Caco-2 (cell line): ENCODE measurements at regions not wholly inside any gene's neighbourhood (a gene's known extent, or its start where the extent isn't known, plus 50 kb on each side); places are given as distances from the start of the nearest gene placed in this dataset. TPM values are rescaled to one million over a fixed set of nuclear protein-coding genes. Genes with fewer than 3 reads are reported as not detected.

ENCODE experiments used
- BruUV-seq: library from RNA; stranded (reverse); fragments of 400-500 nt; replicated peaks from 2 replicates; lab custom pipeline; 2021; lab: Mats Ljungman, UMichigan
- CTCF ChIA-PET: fragments of 300-600 bp; sonication (Branson Sonifier 250); formaldehyde crosslinking; loops from one replicate; lab custom pipeline; 2022; ENCODE audit warnings: antibody characterized with exemption; lab: Charles Lee
- POLR2A ChIA-PET: fragments of 300-600 bp; sonication (Branson Sonifier 250); formaldehyde crosslinking; loops from one replicate; lab custom pipeline; 2022; ENCODE audit warnings: antibody characterized with exemption; lab: Charles Lee
- DNase-seq, 2 experiments: peaks; one replicate each; pipeline versions ENCODE4 v3.0.0 to v3.0.0-alpha.2; 2020 to 2022
- H3K27me3 ChIP-seq: replicated peaks from 2 replicates; pipeline ENCODE4 v1.6.0; 2011; ENCODE audit warnings: low read length; ENCODE audit not compliant: control insufficient read depth, insufficient read depth
- H3K36me3 ChIP-seq: 2 replicates; pipeline ENCODE4 v1.5.1; 2011; ENCODE audit warnings: low read length; ENCODE audit not compliant: control insufficient read depth, insufficient read depth
- H3K4me1 ChIP-seq: fragments of 250-450 bp; sonication (Bioruptor Pico); 2 replicates; pipeline ENCODE4 v1.5.1; 2020; ENCODE audit warnings: mild to moderate bottlenecking
- H3K4me3 ChIP-seq: 2 replicates; pipeline ENCODE4 v1.5.1; 2011; ENCODE audit warnings: low read depth, mild to moderate bottlenecking, control low read depth, low read length
- H3K9me3 ChIP-seq: fragments of 250-450 bp; sonication (Bioruptor Pico); 2 replicates; pipeline ENCODE4 v1.5.1; 2020; ENCODE audit warnings: mild to moderate bottlenecking, moderate library complexity
- H3K27ac Mint-ChIP-seq: one replicate; pipeline ENCODE4 v1.8.0; 2022; ENCODE audit warnings: mixed read lengths; ENCODE audit not compliant: unreplicated experiment
- H3K27me3 Mint-ChIP-seq: one replicate; pipeline ENCODE4 v1.8.0; 2022; ENCODE audit warnings: mixed read lengths; ENCODE audit not compliant: insufficient read depth, unreplicated experiment
- H3K36me3 Mint-ChIP-seq: one replicate; pipeline ENCODE4 v1.8.0; 2022; ENCODE audit warnings: mild to moderate bottlenecking, mixed read lengths; ENCODE audit not compliant: insufficient read depth, unreplicated experiment
- H3K4me1 Mint-ChIP-seq: one replicate; pipeline ENCODE4 v1.8.0; 2022; ENCODE audit warnings: low read depth, mixed read lengths; ENCODE audit not compliant: unreplicated experiment
- H3K4me3 Mint-ChIP-seq: one replicate; pipeline ENCODE4 v1.8.0; 2022; ENCODE audit warnings: mild to moderate bottlenecking, moderate library complexity, mixed read lengths; ENCODE audit not compliant: unreplicated experiment
- H3K9me3 Mint-ChIP-seq: one replicate; pipeline ENCODE4 v1.8.0; 2022; ENCODE audit warnings: mixed read lengths; ENCODE audit not compliant: unreplicated experiment
- intact Hi-C: fragments of 100-400 bp; cut with micrococcal nuclease; formaldehyde crosslinking; loops from one replicate; pipeline ENCODE4 v1.10.0; 2022; ENCODE audit not compliant: unreplicated experiment
- microRNA-seq: library from miRNA; unstranded; fragments of <30 nt; microRNA quantifications from one replicate; pipeline ENCODE4 v1.2.0, GENCODE V29; 2022
- TF ChIP-seq, protein P1 (sequence below), 2 experiments: fragments of 200-600 bp in 1 of 2; IDR thresholded peaks; 1 replicate in 1 of 2; 2 replicates in 1 of 2; pipeline versions ENCODE4 v1.5.1 to v1.8.0; 2011 to 2022; ENCODE audit warnings: antibody characterized with exemption in 1 of 2, control low read depth in 1 of 2, inconsistent platforms in 1 of 2, low read depth in 1 of 2, low read length in 1 of 2, mild to moderate bottlenecking in 1 of 2, moderate library complexity in 1 of 2; ENCODE audit not compliant: insufficient read depth in 1 of 2, severe bottlenecking in 1 of 2, unreplicated experiment in 1 of 2

DNA sequence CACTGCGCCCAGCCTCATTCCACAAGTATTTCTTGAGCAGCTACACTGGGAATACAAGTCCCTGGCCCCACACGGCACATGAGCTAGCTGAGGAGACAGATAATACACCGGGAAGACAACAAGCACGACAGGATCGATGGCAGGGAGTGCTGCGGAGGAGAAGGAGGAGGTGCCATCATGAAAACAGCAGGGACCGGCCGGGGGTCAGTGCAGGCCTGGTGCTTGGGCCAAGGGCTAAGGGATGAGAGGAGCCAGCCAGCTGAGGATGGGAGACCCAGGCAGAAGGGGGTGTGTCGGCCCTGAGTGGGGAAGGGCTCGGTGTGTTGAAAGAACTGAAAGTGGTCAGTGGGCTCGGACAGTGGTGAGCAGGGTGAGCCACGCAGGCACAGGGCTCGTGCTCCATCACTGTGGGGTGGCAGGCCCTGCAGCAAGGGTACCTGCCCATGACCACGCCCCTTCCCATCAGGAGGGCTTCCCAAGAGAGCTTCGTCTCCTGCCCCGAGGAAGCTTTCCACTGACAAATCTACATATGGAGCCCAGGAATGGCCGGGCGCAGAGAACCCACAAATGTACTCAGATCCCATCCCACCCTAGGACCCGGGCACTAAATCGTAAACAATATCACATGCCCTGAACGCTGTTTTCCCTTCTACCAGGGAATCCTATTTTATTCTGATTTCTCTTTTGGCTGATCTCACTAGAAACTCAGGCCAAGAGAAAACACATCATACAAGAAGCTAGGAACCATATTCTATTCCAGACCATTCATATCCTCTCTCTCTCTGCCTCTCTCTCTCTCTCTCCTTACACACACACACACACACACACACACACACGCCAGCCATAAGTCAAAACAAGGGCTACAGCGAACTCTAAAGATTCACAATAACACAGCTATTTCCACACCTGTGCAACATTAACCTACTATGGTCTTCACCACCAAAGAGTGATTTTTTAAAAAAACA is 50.7 kb upstream of the TNRC6C start:
- no peaks in the 10 kb centered on the region for H3K36me3 Mint-ChIP-seq
- H3K4me1 ChIP-seq: no peaks in the 10 kb centered on the region
- H3K9me3 Mint-ChIP-seq: no peaks in the 10 kb centered on the region
- H3K4me3 Mint-ChIP-seq: no peak overlapping the region
- no peaks in the 10 kb centered on the region for H3K9me3 ChIP-seq
- intact Hi-C loops: no loop called here
- CTCF ChIA-PET: interaction anchor here (0.6 to 0.7 kb wide), 2 partner anchors 51 to 63 kb away, joined by 3 read pairs; partner anchors contain the start of gene TNRC6C
- no TSS peak for BruUV-seq
- POLR2A ChIA-PET: no interaction called here
- no peak overlapping the region for H3K4me3 ChIP-seq
- no peak overlapping the region for H3K27ac Mint-ChIP-seq
- DNase-seq: no peak
- H3K36me3 ChIP-seq: no peaks in the 10 kb centered on the region
- no peaks in the 10 kb centered on the region for H3K4me1 Mint-ChIP-seq
- peaks cover 60% of the 10 kb centered on the region for H3K27me3 Mint-ChIP-seq
- H3K27me3 ChIP-seq: peaks cover 6% of the 10 kb centered on the region
- TF ChIP-seq, protein P1, sequence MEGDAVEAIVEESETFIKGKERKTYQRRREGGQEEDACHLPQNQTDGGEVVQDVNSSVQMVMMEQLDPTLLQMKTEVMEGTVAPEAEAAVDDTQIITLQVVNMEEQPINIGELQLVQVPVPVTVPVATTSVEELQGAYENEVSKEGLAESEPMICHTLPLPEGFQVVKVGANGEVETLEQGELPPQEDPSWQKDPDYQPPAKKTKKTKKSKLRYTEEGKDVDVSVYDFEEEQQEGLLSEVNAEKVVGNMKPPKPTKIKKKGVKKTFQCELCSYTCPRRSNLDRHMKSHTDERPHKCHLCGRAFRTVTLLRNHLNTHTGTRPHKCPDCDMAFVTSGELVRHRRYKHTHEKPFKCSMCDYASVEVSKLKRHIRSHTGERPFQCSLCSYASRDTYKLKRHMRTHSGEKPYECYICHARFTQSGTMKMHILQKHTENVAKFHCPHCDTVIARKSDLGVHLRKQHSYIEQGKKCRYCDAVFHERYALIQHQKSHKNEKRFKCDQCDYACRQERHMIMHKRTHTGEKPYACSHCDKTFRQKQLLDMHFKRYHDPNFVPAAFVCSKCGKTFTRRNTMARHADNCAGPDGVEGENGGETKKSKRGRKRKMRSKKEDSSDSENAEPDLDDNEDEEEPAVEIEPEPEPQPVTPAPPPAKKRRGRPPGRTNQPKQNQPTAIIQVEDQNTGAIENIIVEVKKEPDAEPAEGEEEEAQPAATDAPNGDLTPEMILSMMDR (IDR thresholded peaks at IDR 0.05; ENCODE audit: insufficient read depth in 1 of 2, low read depth in 1 of 2, low read length in 1 of 2, severe bottlenecking in 1 of 2, unreplicated experiment in 1 of 2): no peak

DNA sequence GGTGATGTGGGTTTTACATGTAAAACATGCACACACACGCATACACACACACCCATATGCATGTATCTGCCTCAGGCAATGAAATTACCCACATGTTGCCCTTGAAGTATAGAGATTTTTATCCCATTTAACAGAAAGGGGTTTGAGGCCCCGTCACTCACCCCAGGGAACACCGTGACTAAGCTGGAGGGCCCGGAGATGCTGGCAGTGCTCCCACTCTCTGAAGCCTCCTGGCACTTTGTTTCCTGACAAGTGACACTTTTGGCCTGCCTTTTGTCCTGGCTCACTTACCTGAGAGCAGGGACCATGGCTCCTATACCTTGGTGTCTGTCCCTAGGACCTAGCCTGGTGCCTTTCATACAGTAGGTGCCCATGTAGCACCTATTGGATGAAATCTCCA is 50.0 kb upstream of the TNRC6C start:
- no peak overlapping the region for H3K27ac Mint-ChIP-seq
- no peaks in the 10 kb centered on the region for H3K4me1 Mint-ChIP-seq
- intact Hi-C loops: no loop called here
- peaks cover 52% of the 10 kb centered on the region for H3K27me3 Mint-ChIP-seq
- no peak overlapping the region for H3K4me3 Mint-ChIP-seq
- Histone ChIP-seq H3K27me3 (peaks cover 6% of the 10 kb centered on the region), H3K36me3 (no peaks in the 10 kb centered on the region), H3K4me1 (no peaks in the 10 kb centered on the region), H3K9me3 (no peaks in the 10 kb centered on the region), H3K4me3 (no peak overlapping the region)
- CTCF ChIA-PET: interaction anchor here (0.6 to 0.7 kb wide), 2 partner anchors 50 to 64 kb away, joined by 3 read pairs; partner anchors contain the start of gene TNRC6C
- H3K9me3 Mint-ChIP-seq: no peaks in the 10 kb centered on the region
- BruUV-seq: no TSS peak
- H3K36me3 Mint-ChIP-seq: no peaks in the 10 kb centered on the region
- DNase-seq: no peak
- TF ChIP-seq, protein P1 (IDR thresholded peaks at IDR 0.05; ENCODE audit: insufficient read depth in 1 of 2, low read depth in 1 of 2, low read length in 1 of 2, severe bottlenecking in 1 of 2, unreplicated experiment in 1 of 2): no peak
- POLR2A ChIA-PET: no interaction called here

Small RNAs in the stretch of these regions (microRNA-seq; reads per million reads assigned to microRNA genes)
- gene MIR4316: not detected
